GM12878 (cell line): ENCODE measurements at regions not wholly inside any gene's neighbourhood (a gene's known extent, or its start where the extent isn't known, plus 50 kb on each side); places are given as distances from the start of the nearest gene placed in this dataset. TPM values are rescaled to one million over a fixed set of nuclear protein-coding genes. Genes with fewer than 3 reads are reported as not detected.
"Not testable (repeated sequence)": the region's sequence is repeated elsewhere in the genome, so short reads cannot be mapped to it uniquely, and the experiment has no call there.

Source experiments
- ATAC-seq: fragments of 200-7000 bp; cut with Tn5 transposase; 3 replicates; pipeline ENCODE4 v1.9.1; 2020; ENCODE audit warnings: mild to moderate bottlenecking, moderate library complexity
- BruUV-seq: library from RNA; stranded (reverse); fragments of 400-500 nt; replicated peaks from 2 replicates; lab custom pipeline; 2021; lab: Mats Ljungman, UMichigan
- CTCF ChIA-PET: fragments of 300-600 bp; sonication (Branson Sonifier 250); formaldehyde crosslinking; extraction: SDS; loops from one replicate; lab custom pipeline; 2021; ENCODE audit warnings: inconsistent platforms; lab: Yijun Ruan, JAX
- POLR2A ChIA-PET: fragments of 350-600 bp; formaldehyde crosslinking; extraction: SDS; loops from one replicate; lab custom pipeline; 2021; ENCODE audit warnings: inconsistent platforms; lab: Charles Lee
- RAD21 ChIA-PET: fragments of 300-600 bp; sonication (Branson Sonifier 250); formaldehyde crosslinking; loops from one replicate; lab custom pipeline; 2023; ENCODE audit warnings: antibody characterized with exemption; ENCODE audit not compliant: unreplicated experiment; lab: Charles Lee
- SMC1A ChIA-PET: fragments of 300-600 bp; sonication (Branson Sonifier 250); formaldehyde crosslinking; loops from one replicate; lab custom pipeline; 2023; ENCODE audit not compliant: unreplicated experiment, uncharacterized antibody; lab: Charles Lee
- DNase-seq: peaks from one replicate; pipeline ENCODE4 v3.0.0-alpha.2; 2011; ENCODE audit warnings: low read depth, low spot score
- FAIRE-seq: peaks from 3 replicates; lab custom pipeline; 2011; peaks lifted over from hg19 to GRCh38; lab: Jason Lieb, UNC
- H2AFZ ChIP-seq: 2 replicates; pipeline ENCODE4 v1.6.0; 2011; ENCODE audit warnings: low read depth, low read length, control low read depth; ENCODE audit not compliant: control insufficient read depth
- H3K27ac ChIP-seq: 2 replicates; pipeline ENCODE4 v1.5.1; 2011; ENCODE audit warnings: control low read depth; ENCODE audit not compliant: control insufficient read depth, insufficient read depth
- H3K27me3 ChIP-seq, 2 experiments: replicated peaks in 1 of 2; 2 replicates each; pipeline versions ENCODE4 v1.6.0 to v1.6.1; 2011; ENCODE audit warnings: low read length in 1 of 2; ENCODE audit not compliant: control insufficient read depth in 2 of 2, insufficient read depth in 2 of 2
- H3K36me3 ChIP-seq, 2 experiments: 2 replicates each; pipeline ENCODE4 v1.5.1; 2011; ENCODE audit warnings: low read length in 1 of 2; ENCODE audit not compliant: control insufficient read depth in 2 of 2, insufficient read depth in 2 of 2
- H3K4me1 ChIP-seq: 2 replicates; pipeline ENCODE4 v1.6.1; 2011; ENCODE audit warnings: mild to moderate bottlenecking, low read length, moderate library complexity, mixed read lengths; ENCODE audit not compliant: control insufficient read depth, insufficient read depth
- H3K4me2 ChIP-seq: 2 replicates; pipeline ENCODE4 v1.6.0; 2011; ENCODE audit warnings: control low read depth; ENCODE audit not compliant: control insufficient read depth, insufficient read depth
- H3K4me3 ChIP-seq: fragments of 200-600 bp; sonication (generic); 2 replicates; pipeline ENCODE4 v1.5.1; 2016
- H3K79me2 ChIP-seq: 2 replicates; pipeline ENCODE4 v1.6.0; 2011; ENCODE audit warnings: low read length; ENCODE audit not compliant: control insufficient read depth, insufficient read depth
- H3K9ac ChIP-seq: 2 replicates; pipeline ENCODE4 v1.8.0; 2011; ENCODE audit warnings: low read length, control low read depth, mixed read lengths; ENCODE audit not compliant: control insufficient read depth, insufficient read depth
- H3K9me3 ChIP-seq: replicated peaks from 3 replicates; pipeline ENCODE4 v1.5.1; 2011; ENCODE audit warnings: mild to moderate bottlenecking, low read length; ENCODE audit not compliant: control insufficient read depth, insufficient read depth
- H4K20me1 ChIP-seq: 2 replicates; pipeline ENCODE4 v1.6.0; 2011; ENCODE audit not compliant: control insufficient read depth, insufficient read depth
- WGBS: methylation state at CpG from one replicate; pipeline ENCODE4 v1.1.6; 2016; ENCODE audit warnings: low lambda C conversion rate; ENCODE audit not compliant: insufficient replicate concordance, insufficient coverage; ENCODE audit errors: missing lambda C conversion rate; 5-methylcytosine and 5-hydroxymethylcytosine counted together
- in situ Hi-C: fragments of 300-500 bp; cut with MboI; formaldehyde crosslinking; loops from 9 replicates; pipeline ENCODE4 v1.14.3; 2018; ENCODE audit warnings: mixed read lengths
- intact Hi-C: fragments of 100-400 bp; cut with micrococcal nuclease; formaldehyde crosslinking; loops from one replicate; pipeline ENCODE4 v1.14.2; 2022; ENCODE audit not compliant: unreplicated experiment
- small RNA-seq: library from RNA; depleted of rRNA; stranded (forward); fragments of <200 nt; gene quantifications from one replicate; pipeline ENCODE3, GENCODE V24; 2014

DNA sequence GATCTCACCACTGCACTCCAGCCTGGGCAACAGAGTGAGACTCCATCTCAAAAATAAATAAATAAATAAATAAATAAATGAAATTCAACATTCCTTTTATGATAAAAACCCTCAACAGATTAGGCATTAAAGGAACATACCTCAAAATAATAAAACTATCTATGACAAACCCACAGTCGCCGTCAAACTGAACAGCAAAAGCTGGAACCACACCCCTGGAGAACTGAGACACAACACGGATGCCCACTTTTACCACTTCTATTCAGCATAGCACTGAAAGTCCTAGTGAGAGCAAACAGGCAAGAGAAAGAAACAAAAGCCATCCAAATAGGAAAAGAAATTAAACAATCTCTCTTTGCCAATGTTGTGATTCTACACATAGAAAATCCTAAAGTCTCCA lies 499.9 kb upstream of the TPTE start:
- CTCF ChIA-PET, RAD21 ChIA-PET, H4K20me1 ChIP-seq, FAIRE-seq, POLR2A ChIA-PET, SMC1A ChIA-PET, H3K4me3 ChIP-seq, H2AFZ ChIP-seq, H3K4me1 ChIP-seq, H3K79me2 ChIP-seq, H3K9ac ChIP-seq, H3K9me3 ChIP-seq, H3K27ac ChIP-seq, in situ Hi-C loops, H3K4me2 ChIP-seq, DNase-seq, H3K36me3 ChIP-seq, intact Hi-C loops, ATAC-seq, BruUV-seq, H3K27me3 ChIP-seq: not testable (repeated sequence)
- WGBS = 19% methylated on average over 3 of the region's 3 CpGs

DNA sequence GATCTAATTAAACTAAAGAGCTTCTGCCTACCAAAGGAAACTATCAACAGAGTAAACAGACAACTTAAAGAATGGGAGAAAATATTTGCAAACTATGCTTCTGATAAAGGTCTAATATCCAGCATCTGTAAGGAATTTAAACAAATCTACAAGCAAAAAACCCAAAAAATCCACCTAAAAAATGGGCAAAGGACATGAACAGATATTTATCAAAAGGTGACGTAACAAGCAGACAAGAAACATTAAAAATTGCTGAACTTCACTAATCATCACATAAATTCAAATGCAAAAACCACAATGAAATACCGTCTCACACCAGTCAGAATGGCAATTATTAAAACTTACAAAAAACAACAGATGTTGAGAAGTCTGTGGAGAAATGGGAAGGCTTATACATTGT lies 498.6 kb upstream of the TPTE start:
- H3K36me3 ChIP-seq, ATAC-seq, CTCF ChIA-PET, H3K27ac ChIP-seq, H3K9ac ChIP-seq, RAD21 ChIA-PET, H3K4me2 ChIP-seq, POLR2A ChIA-PET, H3K9me3 ChIP-seq, H3K27me3 ChIP-seq, H3K4me1 ChIP-seq, BruUV-seq, intact Hi-C loops, H4K20me1 ChIP-seq, H3K79me2 ChIP-seq, H2AFZ ChIP-seq, in situ Hi-C loops, SMC1A ChIA-PET, FAIRE-seq, DNase-seq, H3K4me3 ChIP-seq: not testable (repeated sequence)
- 15% methylated on average over 2 of the region's 2 CpGs for WGBS

Small RNAs in the stretch of these regions (small RNA-seq; reads per million reads assigned to genes)
- not detected for gene AC018692.3
- 14.6 reads per million, percentile 96 among the genes with 10 or more reads in this experiment for gene RF00003
- not detected for gene RF00156
- not detected for gene RN7SL52P
